ENCODE measurements at regions not wholly inside any gene's neighbourhood (a gene's known extent, or its start where the extent isn't known, plus 50 kb on each side); places are given as distances from the start of the nearest gene placed in this dataset.

DNA sequence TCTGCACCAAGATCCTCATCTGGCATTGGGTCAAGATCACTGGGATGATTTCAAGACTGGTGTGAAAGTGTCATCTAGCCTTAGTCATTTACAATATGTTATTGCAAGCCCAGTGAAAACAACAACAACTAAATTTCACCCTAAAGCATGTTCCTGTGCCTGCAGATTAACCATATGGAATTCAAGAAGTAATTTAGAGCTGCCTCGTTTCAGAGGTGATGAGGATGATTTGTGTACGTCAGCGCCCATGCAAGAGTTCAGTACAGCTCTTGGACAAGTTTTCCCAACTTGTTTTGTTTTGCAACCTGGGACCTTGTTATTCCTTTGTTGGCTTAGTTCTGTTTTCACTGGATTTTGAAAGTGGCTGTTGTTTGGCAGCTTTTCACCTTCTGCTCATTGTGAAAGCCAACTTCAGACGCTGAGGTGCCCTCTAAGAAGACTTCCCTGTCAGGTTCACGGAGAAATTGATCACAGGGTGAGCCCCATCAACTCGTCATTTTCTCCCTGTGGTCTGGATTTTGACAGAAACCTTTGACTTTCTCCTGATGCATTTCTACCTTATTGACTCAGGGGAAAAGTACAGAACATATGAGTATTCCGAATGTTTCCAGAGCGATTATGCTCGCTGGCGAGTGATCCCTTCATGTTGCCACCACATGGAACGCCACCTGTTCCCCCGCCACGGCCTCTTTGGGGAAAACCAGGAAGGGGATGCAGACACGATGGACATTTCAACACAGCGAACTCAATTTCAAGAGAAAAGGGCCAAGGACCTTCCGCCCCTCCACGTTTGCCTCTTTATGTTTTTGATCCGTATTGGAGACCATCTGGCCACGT is 85.6 kb downstream of the FOXL1 start:
- no peak for DNase-seq (ENCODE audit: low read depth in 2 of 2, low spot score in 1 of 2)

DNA sequence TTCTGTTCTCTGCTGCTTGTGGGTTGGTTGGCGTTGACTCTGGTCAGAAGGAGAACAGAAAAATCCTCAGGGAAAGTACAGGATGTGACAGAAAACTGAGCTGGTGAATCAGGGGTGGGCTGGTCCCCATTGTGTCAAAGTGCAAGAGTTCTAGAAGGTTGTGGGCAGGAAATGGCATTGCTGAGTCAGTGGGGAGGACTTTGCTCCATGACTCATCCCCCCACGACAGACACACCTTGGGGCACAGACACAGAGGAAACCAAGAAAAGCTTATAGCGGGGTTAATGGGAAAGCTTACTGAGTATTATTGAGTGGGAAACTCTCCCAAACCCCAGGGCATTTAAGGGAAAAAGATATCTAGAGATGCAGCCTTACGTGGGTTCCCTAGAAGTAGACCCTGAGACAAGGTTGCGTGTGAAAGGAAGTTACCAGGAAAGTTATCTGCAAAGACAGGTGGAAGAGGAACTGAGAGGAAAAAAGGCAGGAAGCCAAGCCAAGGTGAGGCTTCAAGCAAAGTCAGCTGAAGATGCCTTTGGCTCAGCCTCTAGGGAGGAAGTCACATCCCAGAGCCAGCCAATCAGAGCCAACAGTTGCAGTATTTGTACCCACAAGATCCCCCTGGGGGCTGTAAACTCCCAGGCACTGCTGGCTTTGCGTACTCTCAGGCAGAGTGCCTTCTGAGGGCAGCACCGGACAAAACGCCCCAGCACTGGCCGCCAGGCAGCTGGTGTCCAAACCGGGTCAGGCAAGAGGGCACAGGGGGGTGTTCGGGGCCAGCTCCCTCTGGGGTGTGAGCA is 86.4 kb downstream of the FOXL1 start:
- DNase-seq (ENCODE audit: low read depth in 2 of 2, low spot score in 1 of 2), result peak; percentile 20

DNA sequence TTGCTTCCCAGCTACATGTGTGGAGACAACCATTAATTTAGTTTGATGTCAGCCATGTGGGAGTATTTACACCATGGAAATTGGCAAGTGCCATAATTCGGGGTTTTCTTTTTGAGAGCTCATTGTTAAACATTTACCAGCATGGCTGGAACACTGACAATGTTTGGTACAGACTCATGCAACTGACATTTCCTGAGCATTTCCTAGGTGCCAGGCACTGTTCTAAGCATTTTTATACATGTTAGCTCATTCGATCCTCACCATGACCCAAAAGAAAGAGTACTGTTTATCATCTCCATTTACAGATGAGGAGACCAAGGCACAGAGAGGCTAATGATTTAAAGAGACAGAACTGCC is 86.9 kb downstream of the FOXL1 start:
- no peak for DNase-seq (ENCODE audit: low read depth in 2 of 2, low spot score in 1 of 2)

DNA sequence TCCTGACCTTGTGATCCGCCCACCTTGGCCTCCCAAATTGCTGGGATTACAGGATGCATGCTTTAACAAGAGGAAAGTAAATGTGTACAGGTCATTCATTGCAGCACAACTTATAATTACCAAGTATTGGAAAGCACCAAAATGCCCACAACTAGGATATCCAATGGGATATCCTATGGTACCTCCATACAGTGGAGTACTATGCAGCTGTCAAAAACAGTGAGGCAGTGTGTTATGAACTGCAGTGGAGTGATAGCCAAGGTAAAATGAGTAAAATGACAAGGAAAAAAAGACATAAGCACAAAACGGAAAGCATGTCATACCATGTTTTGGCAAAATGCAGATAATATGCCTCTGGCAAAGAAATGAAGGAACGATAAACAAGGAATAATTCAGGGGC is 87.6 kb downstream of the FOXL1 start:
- no peak for DNase-seq (ENCODE audit: low read depth in 2 of 2, low spot score in 1 of 2)

DNA sequence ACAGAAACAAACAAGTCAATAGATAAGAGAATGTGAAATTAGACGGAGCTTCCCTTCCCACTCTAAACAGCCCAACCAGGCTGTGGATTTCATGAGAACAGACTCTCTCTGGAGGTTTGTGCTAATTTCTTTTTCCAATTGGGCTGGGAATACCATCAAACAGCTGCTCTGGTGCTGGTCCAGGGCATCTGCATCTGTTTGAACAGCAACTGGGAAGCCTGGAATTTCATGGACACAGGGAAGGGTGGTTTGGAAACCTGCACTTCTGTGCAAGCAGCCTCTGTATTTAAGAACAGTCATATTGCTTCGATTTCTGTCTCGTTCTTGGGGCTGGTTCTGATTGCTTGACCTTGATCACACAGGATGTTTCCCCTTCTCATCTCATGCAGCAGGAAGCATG is 88.7 kb downstream of the FOXL1 start:
- DNase-seq (ENCODE audit: low read depth in 2 of 2, low spot score in 1 of 2), result no peak

DNA sequence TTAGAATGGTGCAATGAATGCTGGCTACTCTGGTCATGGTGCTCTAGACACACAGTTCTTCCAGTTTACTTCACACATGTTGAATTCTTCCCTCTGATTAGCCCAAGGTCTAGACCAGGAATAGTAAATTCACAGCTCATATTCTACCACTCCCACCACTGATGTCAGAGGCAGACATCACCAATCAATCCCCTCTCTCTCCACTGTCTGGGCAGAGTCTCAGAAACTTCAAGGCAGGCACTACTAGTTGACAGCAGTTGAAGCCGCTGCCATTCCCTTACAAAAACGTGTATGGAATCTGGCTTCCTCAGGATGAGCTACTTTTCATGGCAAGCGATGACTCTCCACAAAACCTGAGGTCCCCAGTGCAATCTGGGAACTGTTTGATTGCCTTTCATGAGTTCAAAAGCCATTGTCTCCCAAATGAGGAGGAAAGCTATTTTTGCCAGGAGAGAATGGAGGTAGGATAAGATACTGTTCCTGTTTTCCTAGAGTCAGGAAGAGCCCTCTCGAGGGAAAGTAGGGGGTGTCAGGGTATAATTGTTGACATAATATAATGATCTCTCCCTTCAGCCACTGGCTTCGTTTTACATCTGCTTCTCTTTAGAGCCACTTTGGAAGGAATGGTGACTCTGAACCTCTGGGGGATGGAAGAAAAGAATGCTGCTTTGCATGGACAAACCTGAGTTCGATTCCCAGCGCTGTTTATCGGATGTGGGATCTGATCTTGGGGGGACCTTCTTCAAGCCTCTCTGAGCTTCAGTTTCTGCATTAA is 90.0 kb downstream of the FOXL1 start:
- no peak for DNase-seq (ENCODE audit: low read depth in 2 of 2, low spot score in 1 of 2)

DNA sequence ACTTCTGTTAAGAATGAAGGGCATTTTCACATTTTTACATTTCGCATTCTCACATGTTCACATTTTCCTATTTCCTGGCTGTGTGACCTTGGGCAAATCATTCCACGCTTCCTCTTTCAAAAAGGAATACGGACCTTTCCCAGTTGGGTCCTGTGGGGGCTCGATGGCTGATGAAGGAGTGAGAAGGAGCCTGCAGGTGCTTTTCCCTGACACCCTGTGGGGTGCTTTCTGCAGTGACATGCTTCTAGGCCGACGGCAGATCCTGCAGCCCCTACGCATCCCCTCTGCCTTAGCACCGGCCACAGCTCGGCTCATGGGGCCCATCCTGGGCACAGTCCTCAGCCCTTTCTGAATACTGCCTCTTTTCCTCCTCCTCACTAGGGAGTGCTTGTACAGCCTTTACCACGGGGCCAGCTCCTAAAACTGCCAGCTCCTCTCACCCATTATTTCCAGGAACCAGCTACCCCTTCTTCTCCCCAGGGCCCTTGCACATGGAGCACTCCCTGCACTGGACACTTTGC is 91.0 kb downstream of the FOXL1 start:
- no peak for DNase-seq (ENCODE audit: low read depth in 2 of 2, low spot score in 1 of 2)

DNA sequence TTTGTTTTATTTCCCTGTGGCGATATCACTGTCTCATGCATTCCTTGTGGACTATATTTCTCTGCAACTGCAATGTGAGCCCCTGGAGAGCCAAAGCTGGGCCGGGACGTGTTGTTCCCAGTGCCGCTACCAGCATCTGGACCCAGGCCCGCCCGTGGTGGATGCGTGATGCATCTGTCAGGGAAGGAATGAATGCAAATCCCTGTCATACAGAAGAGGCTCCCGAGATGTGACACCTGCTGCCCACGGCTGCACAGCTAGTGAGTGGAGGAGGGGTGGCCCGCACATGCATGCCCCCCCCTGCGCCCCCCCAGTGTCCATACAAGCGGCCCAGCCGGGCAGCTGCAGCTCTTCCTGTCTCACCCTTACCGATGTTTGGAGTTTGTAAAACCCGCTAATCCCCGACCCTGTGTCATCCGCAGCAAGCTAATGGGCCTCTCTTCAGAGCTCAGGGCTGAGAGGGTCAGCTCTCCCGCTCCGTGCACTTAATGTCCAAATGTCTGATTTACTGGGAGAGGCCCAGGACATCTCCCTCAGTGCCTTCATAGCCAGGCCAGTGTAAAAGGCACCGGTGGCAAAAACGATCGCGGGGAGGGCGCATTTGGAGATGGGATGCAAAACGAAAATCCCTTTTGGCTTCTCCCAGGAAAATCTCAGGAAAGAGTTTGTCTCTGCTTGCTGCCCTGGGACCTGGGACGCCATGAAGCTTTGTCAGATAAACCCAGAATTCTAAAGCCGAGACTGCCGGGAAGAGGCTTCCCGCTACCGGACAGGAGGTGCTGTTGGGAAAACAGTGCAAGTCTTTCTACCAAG is 91.8 kb downstream of the FOXL1 start:
- DNase-seq (ENCODE audit: low read depth in 2 of 2, low spot score in 1 of 2), result no peak

DNA sequence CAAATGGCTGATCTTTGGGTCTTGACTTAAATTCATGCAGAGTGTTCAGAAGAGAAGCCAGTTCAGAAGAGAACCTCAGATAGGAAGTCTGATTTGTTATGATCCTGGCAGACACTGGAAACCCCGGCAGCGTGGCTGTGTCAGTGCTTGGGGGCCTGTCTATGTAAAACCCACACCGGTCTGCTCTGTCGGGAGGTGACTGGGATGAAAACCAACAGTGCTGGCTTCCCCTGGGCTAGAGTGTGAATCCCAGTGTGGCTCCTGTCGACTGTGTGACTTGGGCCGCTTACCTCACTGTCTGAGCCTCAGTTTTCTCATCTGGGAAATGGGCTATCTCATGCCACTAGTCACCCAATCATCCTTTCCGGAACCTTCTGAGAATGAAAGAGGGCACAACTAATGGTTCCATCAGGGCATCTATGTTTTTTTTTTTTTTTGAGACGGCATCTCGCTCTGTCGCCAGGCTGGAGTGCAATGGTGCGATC is 92.4 kb downstream of the FOXL1 start:
- DNase-seq (ENCODE audit: low read depth in 2 of 2, low spot score in 1 of 2), result no peak

DNA sequence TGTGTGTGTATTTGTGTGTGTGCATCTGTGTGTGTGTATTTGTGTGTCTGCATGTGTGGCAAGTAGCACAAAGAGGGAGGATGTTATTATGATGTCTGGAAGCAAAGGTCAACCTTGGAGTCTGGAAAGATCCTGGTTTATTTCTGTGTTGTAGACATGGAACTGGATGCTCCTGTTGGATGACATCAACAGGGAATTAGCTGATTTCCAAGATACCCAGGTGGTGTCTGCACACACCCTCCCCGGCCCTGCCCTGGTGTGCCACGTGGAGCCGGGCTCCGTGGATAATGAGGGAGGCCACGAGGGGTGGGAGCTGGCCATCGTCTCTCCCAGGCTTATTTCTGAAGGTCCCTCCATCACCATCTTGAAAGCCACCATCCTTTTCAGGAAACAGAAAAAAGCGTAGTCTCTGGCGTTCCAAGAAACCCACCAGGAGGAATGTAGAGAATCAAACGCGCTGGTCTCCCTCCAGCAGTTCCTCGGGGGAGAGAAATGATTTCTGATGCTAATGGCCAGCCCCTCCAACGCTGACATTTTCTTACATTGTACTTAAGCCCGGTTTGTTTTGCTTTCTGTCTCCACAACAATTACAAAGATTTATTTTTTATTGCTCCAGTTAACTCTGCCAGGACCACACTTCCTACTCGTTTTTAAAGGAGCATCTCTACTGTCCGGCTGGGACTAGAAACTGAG is 93.3 kb downstream of the FOXL1 start:
- no peak for DNase-seq (ENCODE audit: low read depth in 2 of 2, low spot score in 1 of 2)

DNA sequence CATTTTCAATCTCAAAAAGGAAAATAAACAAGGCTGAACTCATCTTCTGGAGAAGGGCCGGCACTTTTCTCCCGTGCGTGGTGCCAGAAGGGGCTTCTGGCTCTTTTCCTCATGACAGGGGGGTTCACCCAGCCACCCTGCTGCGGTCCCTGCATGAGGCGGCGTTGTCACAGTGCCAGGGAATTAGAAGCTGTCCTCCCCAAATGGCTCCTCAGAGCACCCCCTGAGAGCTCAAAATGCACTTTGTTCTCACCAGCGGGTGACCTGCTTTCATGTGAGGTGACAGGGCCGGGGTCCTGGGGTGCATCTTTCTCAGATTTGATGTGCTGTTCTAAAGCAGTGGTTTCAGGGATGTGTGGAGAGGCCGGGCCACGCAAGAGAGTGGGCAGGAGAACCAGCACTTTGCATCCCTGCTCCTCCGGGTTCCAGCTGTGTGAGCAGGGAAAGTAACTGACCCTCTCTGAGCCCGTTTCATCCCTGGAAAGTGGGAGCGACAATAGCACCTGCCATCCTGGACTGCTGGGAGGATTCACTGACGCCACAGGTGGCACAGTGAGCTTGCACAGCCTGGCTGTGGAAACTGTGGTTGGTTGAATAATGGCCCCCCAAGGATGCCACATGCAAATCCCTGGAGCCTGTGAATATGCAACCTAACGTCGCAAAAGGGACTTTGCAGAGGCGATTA is 94.0 kb downstream of the FOXL1 start:
- DNase-seq (ENCODE audit: low read depth in 2 of 2, low spot score in 1 of 2), result no peak

DNA sequence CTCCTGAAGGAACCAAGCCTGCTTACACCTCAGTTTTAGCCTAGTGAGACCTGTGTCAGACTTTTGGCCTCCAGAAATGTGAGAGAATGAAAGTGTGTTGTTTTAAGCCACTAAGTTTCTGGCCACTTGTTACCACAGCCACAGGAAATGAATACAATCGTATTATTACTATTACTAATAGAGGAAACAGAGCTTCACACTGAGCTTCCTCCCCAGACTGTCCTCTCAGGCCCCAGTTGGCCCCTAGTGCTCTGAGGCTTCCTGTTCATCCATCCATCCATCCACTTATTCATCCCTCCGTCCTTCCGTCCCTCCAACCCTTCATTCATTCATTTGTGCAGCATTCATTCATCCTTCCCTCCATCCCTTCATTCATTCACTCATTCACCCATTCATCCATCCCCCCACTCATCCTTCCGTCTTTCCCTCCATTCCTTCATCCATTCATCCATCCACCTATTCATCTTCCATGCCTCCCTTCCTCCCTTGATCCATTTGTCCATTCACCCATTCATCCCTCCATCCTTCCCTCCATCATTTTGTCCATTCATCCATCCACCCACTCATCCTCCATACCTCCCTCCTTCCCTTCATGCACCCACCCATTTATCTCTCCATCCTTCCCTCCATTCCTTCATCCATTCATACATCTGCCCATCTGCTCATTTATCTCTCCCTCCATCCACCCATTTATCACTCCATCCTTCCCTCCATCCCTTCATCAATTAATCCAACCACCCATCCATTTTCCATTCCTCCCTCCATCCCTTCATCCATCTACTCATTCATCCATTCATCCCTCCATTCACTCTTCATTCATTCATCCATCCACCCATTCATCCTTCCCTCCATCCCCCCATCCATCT is 95.0 kb downstream of the FOXL1 start:
- DNase-seq (ENCODE audit: low read depth in 2 of 2, low spot score in 1 of 2), result no peak

DNA sequence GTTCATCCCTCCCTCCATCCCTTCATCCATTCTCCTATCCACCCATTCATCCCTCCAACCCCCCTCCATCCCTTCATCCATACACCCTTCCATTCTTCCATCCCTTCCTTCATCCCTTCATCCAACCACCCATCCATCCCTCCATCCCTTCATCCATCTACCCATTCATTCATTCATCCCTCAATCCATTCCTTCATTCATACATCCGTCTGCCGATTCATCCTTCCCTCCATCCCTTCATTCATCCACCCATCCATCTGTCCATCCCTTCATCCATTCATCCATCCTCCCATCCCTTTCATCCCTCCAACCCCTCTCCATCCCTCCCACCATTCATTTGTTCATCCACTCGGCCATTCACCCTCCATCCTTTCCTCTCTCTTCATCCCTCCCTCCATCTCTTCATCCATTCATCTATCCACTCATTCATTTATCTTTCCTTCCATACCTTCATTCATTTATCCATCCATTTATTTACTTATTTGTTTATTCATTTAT is 95.7 kb downstream of the FOXL1 start:
- DNase-seq (ENCODE audit: low read depth in 2 of 2, low spot score in 1 of 2), result no peak

DNA sequence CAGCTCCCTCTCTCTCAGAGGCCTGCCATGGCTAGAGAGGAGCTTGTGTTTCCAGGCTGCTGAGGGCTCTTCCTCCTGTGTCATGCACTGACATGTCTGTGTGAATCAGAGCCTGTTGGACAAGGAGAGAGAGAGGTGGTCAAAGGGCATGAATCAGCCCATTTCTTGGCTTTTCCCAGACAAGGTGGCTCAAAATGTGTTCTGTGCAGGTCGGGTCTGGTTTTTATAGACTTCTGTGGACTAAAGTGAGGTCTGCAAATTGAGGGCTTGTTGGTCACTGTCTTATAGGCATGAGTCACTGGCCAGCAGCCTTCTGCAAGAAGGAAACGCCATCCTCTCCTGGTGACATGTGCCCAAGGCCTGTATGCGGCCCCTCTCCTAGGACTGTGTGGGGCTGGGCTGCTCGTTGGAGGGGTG is 97.9 kb downstream of the FOXL1 start:
- DNase-seq (ENCODE audit: low read depth in 2 of 2, low spot score in 1 of 2), result no peak

DNA sequence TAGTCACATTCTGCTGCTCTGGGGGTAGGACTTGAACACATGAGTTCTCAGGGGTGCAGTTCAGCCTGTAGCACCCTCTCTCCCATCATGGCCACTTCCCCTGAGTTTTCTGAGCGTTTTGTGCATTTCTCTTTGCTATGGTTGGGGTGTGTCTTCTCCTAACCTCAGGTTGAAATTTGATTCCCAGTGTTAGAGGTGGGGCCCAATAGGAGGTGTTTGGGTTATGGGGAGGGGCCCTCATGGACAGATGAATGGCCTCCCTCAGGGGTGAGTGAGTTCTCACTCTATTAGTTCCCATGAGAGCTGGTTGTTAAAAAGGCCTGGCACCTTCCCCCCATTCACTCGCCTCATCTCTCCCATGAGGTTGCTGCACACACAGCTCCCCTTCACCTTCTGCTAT is 101.1 kb downstream of the FOXL1 start:
- DNase-seq (ENCODE audit: low read depth in 2 of 2, low spot score in 1 of 2), result no peak

DNA sequence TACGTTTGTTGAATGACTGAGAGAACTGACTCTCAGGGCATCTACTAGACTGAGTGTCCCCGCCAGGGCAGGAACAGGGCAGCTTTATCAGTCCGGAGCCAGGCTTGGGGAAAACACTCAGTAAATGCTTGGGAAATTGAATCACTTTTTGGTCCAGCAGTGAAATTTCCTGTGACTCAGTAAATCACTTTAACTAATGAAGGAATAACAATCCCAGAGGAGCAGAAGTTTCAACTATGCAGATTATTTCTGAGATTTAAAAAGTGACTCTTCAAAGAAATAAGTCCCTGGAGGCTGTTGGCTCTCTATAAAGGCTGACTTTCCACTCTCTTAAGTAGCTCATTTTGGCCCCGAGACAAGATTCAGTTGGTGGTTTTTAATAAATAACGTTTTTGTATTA is 101.8 kb downstream of the FOXL1 start:
- no peak for DNase-seq (ENCODE audit: low read depth in 2 of 2, low spot score in 1 of 2)

DNA sequence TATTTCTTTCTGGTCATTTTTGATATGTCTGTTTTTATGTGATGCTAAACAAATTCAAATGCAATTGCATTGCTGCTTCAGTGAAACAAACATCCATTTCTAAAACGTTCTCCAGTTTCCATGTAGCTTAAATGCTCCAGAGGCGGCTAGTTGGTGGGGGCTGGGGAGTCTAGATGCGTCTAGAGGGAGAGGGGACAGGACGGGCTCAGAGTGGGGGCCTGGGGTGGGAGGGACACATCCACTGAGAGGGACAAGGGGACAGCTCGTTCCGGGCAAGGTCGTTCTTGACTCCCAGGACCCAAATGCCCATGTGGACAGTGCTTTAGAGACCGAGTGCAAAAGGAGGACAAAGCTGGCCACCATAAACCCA is 102.3 kb downstream of the FOXL1 start:
- DNase-seq (ENCODE audit: low read depth in 2 of 2, low spot score in 1 of 2), result no peak

DNA sequence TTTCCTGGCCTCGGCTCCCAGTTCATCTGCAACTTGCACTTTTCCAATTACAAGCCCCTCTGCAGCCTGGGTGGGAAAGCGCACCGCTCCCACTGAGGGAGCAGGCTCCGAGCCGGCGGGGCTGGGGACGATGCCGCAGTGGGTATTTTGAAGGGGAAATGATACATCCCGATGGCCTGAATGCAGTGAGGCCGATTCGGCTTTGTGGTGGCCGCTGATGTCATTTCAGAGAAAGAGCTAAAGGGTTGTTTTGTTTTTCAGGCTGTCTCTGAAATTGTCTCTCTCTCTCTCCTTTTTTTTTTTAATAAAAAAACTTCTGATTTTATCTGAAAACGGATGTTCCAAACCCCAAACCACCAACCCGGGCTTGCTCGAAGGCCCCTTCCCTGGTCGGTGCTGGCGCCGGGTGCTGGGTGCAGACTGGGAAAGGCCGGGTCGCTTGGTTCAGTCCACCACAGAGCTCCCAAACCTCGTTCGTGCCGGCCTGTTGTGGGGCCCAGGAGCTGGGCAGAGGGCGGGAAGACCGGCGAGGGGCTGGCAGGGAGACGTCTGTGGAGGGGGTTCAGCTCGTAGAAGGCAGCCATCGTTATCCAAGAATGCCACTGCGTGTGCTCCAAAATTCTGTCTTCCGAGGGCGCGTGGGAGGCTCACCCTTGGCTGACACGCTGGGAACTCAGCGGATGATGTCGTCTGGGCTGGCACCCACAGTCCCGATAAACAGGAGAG is 102.8 kb downstream of the FOXL1 start:
- DNase-seq (ENCODE audit: low read depth in 2 of 2, low spot score in 1 of 2), result no peak

Measured in stimulated activated CD8-positive, alpha-beta memory T cell treated with anti-CD3 and anti-CD28 coated beads, Interleukin-4, amount 100 ng/mL, for 4 hours (primary cell).